ENCODE measurements at regions not wholly inside any gene's neighbourhood (a gene's known extent, or its start where the extent isn't known, plus 50 kb on each side); places are given as distances from the start of the nearest gene placed in this dataset.

DNA sequence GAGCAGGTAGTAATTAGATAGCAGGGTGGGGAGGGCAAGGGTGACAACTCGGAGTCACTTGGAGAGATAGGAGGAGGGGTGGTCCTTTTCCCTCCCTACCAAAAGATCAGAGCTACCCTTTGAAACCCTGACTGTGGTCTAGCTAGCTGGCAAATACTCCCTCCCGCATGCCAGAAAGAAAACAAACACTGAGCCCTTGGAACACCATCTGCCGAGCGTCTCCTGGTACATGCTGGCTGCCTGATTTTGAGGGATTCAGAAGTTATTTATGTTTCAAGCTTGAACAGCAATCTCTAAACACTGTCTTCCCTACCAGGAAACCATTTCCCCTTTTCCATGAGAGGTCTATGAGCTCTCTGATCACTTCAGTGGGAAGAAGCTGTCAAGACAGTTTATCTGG, 291.6 kb upstream of the CFAP20DC start:
- Histone ChIP-seq H3K79me2 (ENCODE audit: control insufficient read depth, insufficient read depth, low read length, unreplicated experiment) (no peaks in the 10 kb centered on the region), H3K27ac (ENCODE audit: low read depth, low read length) (no peak overlapping the region), H3K36me3 (ENCODE audit: insufficient read depth, low read length) (no peaks in the 10 kb centered on the region), H3K27me3 (ENCODE audit: insufficient read depth, low read length) (no peaks in the 10 kb centered on the region), H3K4me1 (ENCODE audit: control insufficient read depth, insufficient read depth, low read length, unreplicated experiment) (no peaks in the 10 kb centered on the region), H2AFZ (ENCODE audit: low read length, unreplicated experiment) (no peak overlapping the region), H3K4me3 (ENCODE audit: low read depth, low read length) (no peak overlapping the region)

DNA sequence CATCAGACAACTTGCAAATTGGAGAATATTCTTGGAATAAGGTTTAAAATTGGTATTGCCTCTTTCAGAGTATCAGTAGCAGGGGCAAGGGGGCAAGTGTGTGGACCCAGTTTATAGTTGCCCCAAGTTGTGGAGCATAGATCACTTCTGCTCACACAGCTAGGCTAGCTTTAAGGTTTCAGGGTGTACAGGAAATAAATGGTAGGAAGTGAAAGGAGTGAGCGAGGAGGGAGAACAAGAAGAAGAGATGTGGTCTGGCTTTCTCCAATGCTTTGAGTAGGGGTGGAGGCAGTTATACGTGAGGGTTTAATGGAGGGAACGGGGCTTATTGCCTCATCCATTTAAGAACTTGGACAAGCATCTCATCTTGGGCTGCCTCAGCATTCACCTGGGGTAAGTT, 290.0 kb upstream of the CFAP20DC start:
- Histone ChIP-seq H3K27ac (ENCODE audit: low read depth, low read length) (no peak overlapping the region), H3K4me1 (ENCODE audit: control insufficient read depth, insufficient read depth, low read length, unreplicated experiment) (no peaks in the 10 kb centered on the region), H2AFZ (ENCODE audit: low read length, unreplicated experiment) (no peak overlapping the region), H3K27me3 (ENCODE audit: insufficient read depth, low read length) (no peaks in the 10 kb centered on the region), H3K4me3 (ENCODE audit: low read depth, low read length) (no peak overlapping the region), H3K36me3 (ENCODE audit: insufficient read depth, low read length) (no peaks in the 10 kb centered on the region), H3K79me2 (ENCODE audit: control insufficient read depth, insufficient read depth, low read length, unreplicated experiment) (no peaks in the 10 kb centered on the region)

DNA sequence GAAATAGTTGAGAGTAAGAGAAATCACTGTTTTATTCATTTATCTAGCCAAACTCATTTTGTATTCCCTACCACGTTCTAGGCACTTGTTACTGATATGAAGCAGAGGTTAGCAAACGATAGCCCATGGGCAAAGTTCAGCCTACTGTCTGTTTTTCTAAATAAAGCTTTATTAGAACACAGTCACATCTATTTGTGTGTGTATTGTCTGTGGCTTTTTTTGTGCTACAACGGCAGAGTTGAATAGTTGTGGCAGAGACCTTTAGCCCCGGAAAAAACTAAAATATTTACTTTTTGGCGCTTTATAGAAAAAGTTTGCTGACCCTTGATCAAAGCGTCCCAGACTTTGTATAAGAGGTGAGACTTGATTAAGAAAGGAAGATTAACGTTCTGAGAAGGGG, 289.1 kb upstream of the CFAP20DC start:
- H3K4me3 ChIP-seq (ENCODE audit: low read depth, low read length): no peak overlapping the region
- H3K4me1 ChIP-seq (ENCODE audit: control insufficient read depth, insufficient read depth, low read length, unreplicated experiment): no peaks in the 10 kb centered on the region
- no peak overlapping the region for H2AFZ ChIP-seq (ENCODE audit: low read length, unreplicated experiment)
- H3K27me3 ChIP-seq (ENCODE audit: insufficient read depth, low read length): no peaks in the 10 kb centered on the region
- H3K27ac ChIP-seq (ENCODE audit: low read depth, low read length): no peak overlapping the region
- no peaks in the 10 kb centered on the region for H3K36me3 ChIP-seq (ENCODE audit: insufficient read depth, low read length)
- no peaks in the 10 kb centered on the region for H3K79me2 ChIP-seq (ENCODE audit: control insufficient read depth, insufficient read depth, low read length, unreplicated experiment)

GRCh38 chr3:59335338-59335737, 285.5 kb upstream of the CFAP20DC start:
- H3K4me1 ChIP-seq (ENCODE audit: control insufficient read depth, insufficient read depth, low read length, unreplicated experiment): peaks cover 6% of the 10 kb centered on the region
- peak overlapping the region; percentile 75 for H3K27ac ChIP-seq (ENCODE audit: low read depth, low read length)
- no peaks in the 10 kb centered on the region for H3K79me2 ChIP-seq (ENCODE audit: control insufficient read depth, insufficient read depth, low read length, unreplicated experiment)
- no peaks in the 10 kb centered on the region for H3K36me3 ChIP-seq (ENCODE audit: insufficient read depth, low read length)
- H3K4me3 ChIP-seq (ENCODE audit: low read depth, low read length): no peak overlapping the region
- H2AFZ ChIP-seq (ENCODE audit: low read length, unreplicated experiment): no peak overlapping the region
- H3K27me3 ChIP-seq (ENCODE audit: insufficient read depth, low read length): no peaks in the 10 kb centered on the region

DNA sequence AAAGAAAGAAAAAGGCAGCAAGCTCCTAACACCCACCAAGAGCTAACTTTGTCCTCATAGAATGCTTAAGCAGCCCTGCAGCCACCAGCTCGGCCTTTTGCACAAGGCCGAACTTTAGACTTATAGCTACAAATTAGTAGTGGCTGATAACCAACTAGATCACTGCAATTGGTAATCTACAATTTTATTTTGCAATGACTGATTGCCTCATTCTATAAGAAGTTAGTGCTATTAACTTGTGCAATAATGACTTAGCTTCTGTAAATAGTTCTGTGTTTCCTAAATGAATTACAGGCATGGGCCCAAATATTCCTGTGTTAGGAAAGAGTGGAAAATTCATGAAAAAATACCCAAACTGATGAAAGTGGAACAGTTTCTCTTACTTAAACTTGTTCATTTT, 284.8 kb upstream of the CFAP20DC start:
- H3K36me3 ChIP-seq (ENCODE audit: insufficient read depth, low read length): no peaks in the 10 kb centered on the region
- no peak overlapping the region for H3K4me3 ChIP-seq (ENCODE audit: low read depth, low read length)
- H3K4me1 ChIP-seq (ENCODE audit: control insufficient read depth, insufficient read depth, low read length, unreplicated experiment): peaks cover 6% of the 10 kb centered on the region
- H3K27ac ChIP-seq (ENCODE audit: low read depth, low read length): peak overlapping the region; percentile 75
- no peaks in the 10 kb centered on the region for H3K27me3 ChIP-seq (ENCODE audit: insufficient read depth, low read length)
- H2AFZ ChIP-seq (ENCODE audit: low read length, unreplicated experiment): no peak overlapping the region
- H3K79me2 ChIP-seq (ENCODE audit: control insufficient read depth, insufficient read depth, low read length, unreplicated experiment): no peaks in the 10 kb centered on the region

- H3K4me1 ChIP-seq (ENCODE audit: control insufficient read depth, insufficient read depth, low read length, unreplicated experiment): peaks cover 11% of the 10 kb centered on the region
- H2AFZ ChIP-seq (ENCODE audit: low read length, unreplicated experiment): no peak overlapping the region
- H3K27me3 ChIP-seq (ENCODE audit: insufficient read depth, low read length): no peaks in the 10 kb centered on the region
- H3K79me2 ChIP-seq (ENCODE audit: control insufficient read depth, insufficient read depth, low read length, unreplicated experiment): no peaks in the 10 kb centered on the region
- H3K27ac ChIP-seq (ENCODE audit: low read depth, low read length): no peak overlapping the region; the same call in 1 of the 2 replicates
- H3K4me3 ChIP-seq (ENCODE audit: low read depth, low read length): no peak overlapping the region
- no peaks in the 10 kb centered on the region for H3K36me3 ChIP-seq (ENCODE audit: insufficient read depth, low read length)
Measured at GRCh38 chr3:59327376-59327808, 277.6 kb upstream of the CFAP20DC start.

GRCh38 chr3:59326246-59327024, 276.6 kb upstream of the CFAP20DC start:
- Histone ChIP-seq H3K4me3 (ENCODE audit: low read depth, low read length) (no peak overlapping the region), H3K27me3 (ENCODE audit: insufficient read depth, low read length) (no peaks in the 10 kb centered on the region), H3K4me1 (ENCODE audit: control insufficient read depth, insufficient read depth, low read length, unreplicated experiment) (peaks cover 11% of the 10 kb centered on the region), H3K27ac (ENCODE audit: low read depth, low read length) (no peak overlapping the region), H2AFZ (ENCODE audit: low read length, unreplicated experiment) (no peak overlapping the region), H3K79me2 (ENCODE audit: control insufficient read depth, insufficient read depth, low read length, unreplicated experiment) (no peaks in the 10 kb centered on the region), H3K36me3 (ENCODE audit: insufficient read depth, low read length) (no peaks in the 10 kb centered on the region)

DNA sequence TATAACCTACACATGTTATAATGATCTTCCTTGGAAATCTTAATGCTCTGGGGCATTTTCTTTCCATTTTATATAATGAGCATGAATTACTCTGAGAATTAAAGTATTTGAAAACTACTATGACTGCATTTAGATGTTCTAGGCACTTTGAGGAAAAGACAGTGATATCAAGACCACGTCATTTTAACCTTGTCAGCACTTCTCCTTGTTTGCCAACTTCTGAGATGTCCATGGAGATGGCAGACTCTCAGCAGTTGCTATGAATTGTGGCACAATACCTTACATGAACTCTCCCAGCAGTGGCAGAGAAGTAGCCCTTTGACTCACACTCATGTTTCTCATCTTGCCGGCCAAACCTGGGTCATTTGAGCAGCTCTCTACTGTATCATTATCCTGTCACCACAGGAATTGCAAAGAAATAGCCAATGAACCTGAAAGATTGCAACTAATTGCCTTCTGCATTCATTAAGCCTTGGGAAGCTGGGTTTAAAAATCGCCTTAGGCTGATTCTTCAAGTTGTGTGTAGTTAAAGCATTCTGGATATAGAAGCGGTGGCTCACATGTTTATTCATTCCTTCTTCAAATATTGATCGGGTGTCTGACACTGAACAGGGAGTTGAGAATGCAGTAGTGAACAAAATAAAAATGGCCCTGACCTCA, 272.2 kb upstream of the CFAP20DC start:
- Histone ChIP-seq H3K27me3 (ENCODE audit: insufficient read depth, low read length) (no peaks in the 10 kb centered on the region), H3K27ac (ENCODE audit: low read depth, low read length) (no peak overlapping the region), H3K36me3 (ENCODE audit: insufficient read depth, low read length) (no peaks in the 10 kb centered on the region), H3K4me3 (ENCODE audit: low read depth, low read length) (no peak overlapping the region), H2AFZ (ENCODE audit: low read length, unreplicated experiment) (no peak overlapping the region), H3K79me2 (ENCODE audit: control insufficient read depth, insufficient read depth, low read length, unreplicated experiment) (no peaks in the 10 kb centered on the region), H3K4me1 (ENCODE audit: control insufficient read depth, insufficient read depth, low read length, unreplicated experiment) (peaks cover 1% of the 10 kb centered on the region)

- no peak overlapping the region for H2AFZ ChIP-seq (ENCODE audit: low read length, unreplicated experiment)
- H3K36me3 ChIP-seq (ENCODE audit: insufficient read depth, low read length): no peaks in the 10 kb centered on the region
- H3K4me1 ChIP-seq (ENCODE audit: control insufficient read depth, insufficient read depth, low read length, unreplicated experiment): no peaks in the 10 kb centered on the region
- H3K27ac ChIP-seq (ENCODE audit: low read depth, low read length): no peak overlapping the region
- no peak overlapping the region for H3K4me3 ChIP-seq (ENCODE audit: low read depth, low read length)
- H3K27me3 ChIP-seq (ENCODE audit: insufficient read depth, low read length): no peaks in the 10 kb centered on the region
- H3K79me2 ChIP-seq (ENCODE audit: control insufficient read depth, insufficient read depth, low read length, unreplicated experiment): no peaks in the 10 kb centered on the region
Measured at GRCh38 chr3:59320080-59320479, 270.3 kb upstream of the CFAP20DC start.

GRCh38 chr3:59319442-59319841, 269.6 kb upstream of the CFAP20DC start:
- H3K36me3 ChIP-seq (ENCODE audit: insufficient read depth, low read length): no peaks in the 10 kb centered on the region
- H3K79me2 ChIP-seq (ENCODE audit: control insufficient read depth, insufficient read depth, low read length, unreplicated experiment): no peaks in the 10 kb centered on the region
- H3K27ac ChIP-seq (ENCODE audit: low read depth, low read length): no peak overlapping the region
- no peak overlapping the region for H3K4me3 ChIP-seq (ENCODE audit: low read depth, low read length)
- H2AFZ ChIP-seq (ENCODE audit: low read length, unreplicated experiment): no peak overlapping the region
- H3K4me1 ChIP-seq (ENCODE audit: control insufficient read depth, insufficient read depth, low read length, unreplicated experiment): no peaks in the 10 kb centered on the region
- H3K27me3 ChIP-seq (ENCODE audit: insufficient read depth, low read length): no peaks in the 10 kb centered on the region

DNA sequence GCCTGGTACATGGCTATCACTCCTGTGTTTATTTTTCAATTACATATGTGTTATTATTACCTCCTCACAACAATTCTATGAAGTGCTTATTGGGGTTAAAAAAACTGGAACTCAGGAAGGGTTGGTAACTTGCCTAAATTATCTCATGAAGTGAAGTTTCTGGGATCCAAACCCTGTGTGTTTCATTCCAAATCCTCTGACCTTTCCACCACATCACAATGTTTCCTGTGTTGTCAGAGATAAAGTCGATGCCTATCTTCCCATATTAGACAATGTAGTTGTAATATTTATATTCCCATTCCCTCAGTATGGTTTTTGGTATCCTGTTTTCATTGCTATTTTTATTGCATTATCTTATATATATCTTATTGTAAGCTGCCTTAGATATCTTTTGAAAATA, 269.1 kb upstream of the CFAP20DC start:
- no peaks in the 10 kb centered on the region for H3K4me1 ChIP-seq (ENCODE audit: control insufficient read depth, insufficient read depth, low read length, unreplicated experiment)
- H3K27me3 ChIP-seq (ENCODE audit: insufficient read depth, low read length): no peaks in the 10 kb centered on the region

More for the DNA sequence above, 269.1 kb upstream of the CFAP20DC start:
- Histone ChIP-seq H3K27ac (ENCODE audit: low read depth, low read length) (no peak overlapping the region), H3K79me2 (ENCODE audit: control insufficient read depth, insufficient read depth, low read length, unreplicated experiment) (no peaks in the 10 kb centered on the region), H3K36me3 (ENCODE audit: insufficient read depth, low read length) (no peaks in the 10 kb centered on the region), H2AFZ (ENCODE audit: low read length, unreplicated experiment) (no peak overlapping the region), H3K4me3 (ENCODE audit: low read depth, low read length) (no peak overlapping the region)
